NCI-H446 treated with DMSO at 0.1 percent for 48 hours (cell line): ENCODE measurements at regions not wholly inside any gene's neighbourhood (a gene's known extent, or its start where the extent isn't known, plus 50 kb on each side); places are given as distances from the start of the nearest gene placed in this dataset.

Source experiments
- DNase-seq: peaks from one replicate; lab custom pipeline; 2025; lab: John Stamatoyannopoulos, UW

DNA sequence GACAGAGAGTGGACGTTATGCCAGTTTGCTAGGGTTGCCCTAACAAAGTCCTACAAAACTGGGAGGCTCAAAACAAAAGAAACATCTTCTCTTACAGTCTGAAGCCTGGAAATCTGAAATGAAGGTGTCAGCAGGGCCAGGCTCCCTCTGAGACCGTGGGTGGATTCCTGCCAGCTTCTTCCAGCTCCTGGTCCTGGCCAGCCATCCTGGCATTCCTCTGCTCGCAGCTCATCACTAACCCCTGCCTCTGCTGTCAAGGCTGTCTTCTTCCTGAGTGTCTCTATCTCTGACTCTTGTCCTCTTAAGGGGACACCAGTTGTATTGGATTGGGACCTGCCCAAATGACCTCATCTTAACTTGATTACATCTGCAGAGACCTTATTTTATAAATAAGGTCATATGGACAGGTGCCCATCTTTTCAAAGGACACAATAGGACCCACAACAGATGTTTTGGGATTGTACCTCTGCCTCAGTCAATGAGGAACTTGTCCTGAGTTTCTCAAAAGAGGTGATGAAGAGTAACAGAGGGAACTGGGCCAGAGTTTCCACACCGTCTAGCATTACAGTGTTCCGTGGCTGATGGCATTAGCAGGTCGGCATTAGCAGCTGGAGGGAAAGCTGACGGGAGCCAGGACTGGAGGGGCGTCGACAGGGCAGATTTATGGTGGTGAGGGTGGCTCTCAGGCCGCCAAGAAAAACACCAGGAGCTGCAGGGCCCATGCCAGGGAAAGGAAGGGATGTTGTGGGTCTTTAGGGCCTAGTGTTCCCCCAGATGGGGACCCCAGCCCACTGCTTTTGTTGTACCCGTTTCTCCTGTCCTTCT lies 157.3 kb downstream of the TBXT start:
- no peak for DNase-seq

DNA sequence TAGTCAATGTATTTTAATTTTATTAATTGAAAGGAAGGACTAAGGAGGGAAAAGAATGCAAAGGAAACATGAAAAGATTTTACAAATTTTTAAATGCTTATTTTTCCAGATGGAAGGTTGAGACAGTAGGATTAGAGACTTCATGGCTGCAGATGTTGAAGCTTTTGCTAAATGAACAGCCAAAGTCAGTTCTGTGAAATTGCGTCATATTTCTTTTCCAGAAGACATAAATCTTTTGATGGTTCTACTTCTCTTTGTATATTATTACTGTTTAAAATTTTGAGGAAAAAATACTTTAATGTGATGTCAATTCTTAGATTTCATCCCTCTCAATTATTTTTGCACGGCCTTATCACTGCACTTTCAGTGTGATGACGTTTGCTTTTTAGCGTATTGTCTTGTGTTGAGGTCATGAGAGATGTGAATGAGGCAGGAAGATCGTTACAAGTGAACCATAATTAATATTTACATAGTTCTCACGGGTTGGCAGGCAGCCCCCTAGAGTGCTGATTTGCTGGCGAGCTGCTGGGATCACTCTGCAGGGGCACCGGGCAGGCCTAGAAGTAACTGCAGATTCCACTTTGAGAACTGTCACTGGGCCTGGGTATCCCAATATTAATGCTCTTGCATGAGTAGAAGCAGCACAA lies 158.1 kb downstream of the TBXT start:
- no peak for DNase-seq

DNA sequence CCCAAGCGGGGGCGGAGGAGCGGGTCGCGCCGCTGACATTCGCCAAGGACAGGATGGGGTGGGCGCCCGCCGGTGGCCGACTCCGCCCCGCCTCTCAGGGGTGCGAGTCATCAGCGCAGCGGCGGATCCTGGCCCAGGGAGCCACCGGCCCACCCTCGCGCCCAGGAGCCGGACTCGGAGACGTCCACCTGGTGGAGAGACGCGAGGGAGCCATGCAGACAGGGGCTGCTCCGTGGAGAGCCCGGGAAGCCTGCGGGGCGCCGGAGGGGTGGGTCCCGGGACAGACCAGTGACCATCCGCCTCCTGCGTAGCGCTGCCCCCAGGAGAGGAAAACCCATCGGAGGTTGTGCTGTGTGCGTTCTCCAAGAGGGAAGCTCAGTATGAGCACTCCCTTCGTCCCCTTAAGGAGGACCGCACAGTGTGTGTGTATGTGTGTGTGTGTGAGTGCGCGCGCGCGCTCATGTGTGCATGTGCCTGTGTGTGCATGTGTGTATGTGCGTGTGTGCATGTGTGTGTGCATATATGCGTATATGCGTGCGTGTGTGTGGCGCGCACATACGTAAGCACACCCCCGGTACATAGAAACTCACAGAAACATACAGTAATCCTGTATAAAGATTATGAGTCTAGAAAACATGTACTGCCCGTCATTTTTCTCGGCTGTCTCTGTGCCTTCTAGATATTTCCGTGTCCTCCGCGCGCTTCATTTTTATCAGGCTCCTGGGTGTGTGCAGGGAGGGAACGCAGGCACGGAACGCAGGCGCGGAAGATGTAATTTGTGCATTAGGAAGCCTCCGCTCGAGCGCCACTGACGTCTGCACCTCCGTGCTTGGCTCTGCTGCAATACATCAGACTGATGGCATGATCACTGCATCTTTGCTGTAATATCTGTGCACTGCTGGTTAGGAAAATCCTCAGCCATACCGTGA lies 158.9 kb downstream of the TBXT start:
- no peak for DNase-seq

DNA sequence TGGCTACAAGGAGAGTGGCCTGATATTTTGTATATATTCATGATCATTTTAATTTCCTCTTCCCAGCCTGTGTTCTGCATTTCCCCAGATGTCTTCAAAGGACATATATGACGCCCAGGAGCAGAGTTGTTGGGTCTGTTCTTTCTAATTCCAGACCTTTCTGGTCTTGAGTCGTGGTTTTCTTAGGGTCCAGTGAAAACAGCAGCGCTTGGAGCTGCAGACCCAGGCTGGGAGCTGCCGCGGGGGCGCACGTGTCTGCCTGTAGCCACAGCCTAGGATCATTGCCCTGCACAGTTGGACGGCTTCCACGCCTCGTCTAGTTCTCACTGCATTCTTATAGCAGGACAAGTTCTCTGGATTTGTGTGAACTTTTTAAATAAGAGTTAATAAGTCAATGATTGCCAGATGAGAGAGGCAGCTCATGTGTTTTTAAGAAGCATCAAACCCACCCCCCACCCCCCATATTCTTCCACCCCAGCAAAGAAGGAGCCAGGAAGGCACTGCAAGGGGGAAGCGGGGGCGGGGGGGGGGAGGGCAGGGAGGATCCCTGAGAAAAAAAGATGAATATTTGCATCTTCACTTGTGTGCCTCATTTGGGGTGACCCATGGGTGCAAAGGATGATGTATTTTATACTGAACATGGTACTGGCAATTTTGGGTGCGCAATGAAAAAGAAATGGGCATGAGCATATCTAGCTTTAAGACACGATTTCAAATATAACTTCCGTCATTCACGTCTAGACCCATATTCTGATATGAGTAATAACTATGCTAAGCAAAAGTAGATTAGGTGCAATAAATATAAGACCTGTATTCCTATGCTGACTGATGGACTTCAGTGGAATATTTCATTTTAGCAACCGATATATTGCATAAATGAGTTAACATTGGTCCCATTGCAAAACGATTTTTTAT lies 160.0 kb downstream of the TBXT start:
- DNase-seq = no peak

DNA sequence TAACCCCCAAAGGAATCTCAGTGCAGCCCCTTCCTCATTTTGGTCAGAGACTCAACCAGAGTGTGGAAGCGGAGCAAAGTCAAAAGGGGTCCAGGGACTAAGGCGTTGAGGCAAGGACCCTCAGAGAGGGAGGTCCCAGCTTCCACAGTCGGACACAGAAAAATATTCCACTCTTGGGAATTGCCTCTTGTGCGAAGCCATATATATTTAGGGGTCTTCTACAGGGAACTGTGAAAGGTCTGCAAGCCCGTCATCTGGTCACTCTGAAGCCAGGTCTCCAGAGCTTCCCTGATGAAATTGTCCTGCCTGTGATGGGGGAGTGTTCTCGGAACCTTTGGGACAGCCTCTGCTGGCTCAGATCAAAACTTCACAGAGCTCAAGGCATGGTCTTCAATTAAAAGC lies 160.8 kb downstream of the TBXT start:
- DNase-seq = no peak

DNA sequence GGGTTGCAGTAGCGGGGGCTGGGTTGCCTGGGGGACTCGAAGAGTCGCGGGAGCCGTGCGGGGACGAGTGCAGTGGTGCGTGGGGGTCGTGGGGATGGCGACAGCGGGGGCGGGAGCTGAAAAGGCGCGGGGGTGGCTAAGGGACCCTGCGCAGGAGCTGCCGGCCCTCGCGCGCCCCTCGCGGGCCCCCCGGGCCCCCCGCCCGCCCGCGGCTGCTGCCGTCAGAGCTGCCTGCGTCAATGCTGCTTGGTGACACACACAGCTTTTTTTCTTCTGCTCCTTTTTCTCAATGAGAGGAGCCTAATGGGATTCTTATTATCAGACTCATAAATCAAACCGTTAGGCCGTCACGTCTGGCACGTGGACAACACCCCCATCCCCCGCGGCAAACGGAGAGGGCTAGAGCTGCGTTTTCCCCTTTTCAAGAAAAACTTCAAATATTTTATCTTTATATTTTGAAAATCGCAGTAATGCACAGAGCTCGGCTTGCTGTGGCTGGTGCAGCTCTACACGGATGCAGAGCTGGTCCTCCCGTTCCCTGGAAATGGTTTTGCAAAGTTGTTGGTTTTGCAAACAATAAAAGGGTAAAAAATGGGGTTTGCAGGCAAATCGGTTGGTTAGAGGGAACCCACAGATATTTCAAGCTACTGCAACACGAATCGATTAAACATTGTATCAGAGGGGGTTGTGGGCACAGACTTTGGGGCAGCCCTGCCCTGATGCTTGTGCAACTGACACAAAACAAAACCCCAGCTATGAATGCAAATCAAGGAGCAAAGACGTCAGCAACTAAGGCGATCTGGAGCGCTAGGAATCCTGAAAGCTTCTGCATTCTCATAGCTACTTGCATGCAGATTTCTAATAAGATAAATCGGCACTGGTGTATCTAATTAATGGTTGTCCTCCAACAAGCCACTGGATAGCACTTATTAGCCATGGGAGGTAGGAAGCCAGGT lies 161.4 kb downstream of the TBXT start:
- no peak for DNase-seq

DNA sequence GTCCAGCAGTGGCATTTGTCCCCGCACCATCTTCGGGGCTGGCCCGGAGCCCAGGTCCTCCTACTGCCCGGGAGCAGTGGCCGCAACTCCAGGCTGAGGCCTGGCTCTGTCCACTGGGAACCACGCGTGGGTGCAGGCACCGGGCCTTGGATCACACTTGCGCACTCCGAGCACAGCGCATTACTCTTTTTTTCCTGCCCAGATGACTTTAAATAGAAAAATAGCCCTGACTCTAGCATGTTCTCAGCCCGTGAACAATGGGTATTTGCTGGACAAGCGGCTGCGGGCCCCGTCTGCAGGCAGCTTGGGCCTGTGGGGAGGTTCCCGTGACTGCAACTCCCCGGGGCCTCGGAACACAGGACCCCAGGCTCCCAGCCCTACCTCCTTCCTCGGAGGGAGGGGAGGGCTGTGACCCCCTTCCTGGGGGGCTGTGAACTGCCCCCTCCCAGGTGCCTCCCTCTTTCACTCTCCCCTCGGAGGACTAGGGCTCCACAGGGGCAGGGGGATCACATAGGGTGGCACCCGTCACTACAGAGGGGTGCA lies 162.2 kb downstream of the TBXT start:
- no peak for DNase-seq

DNA sequence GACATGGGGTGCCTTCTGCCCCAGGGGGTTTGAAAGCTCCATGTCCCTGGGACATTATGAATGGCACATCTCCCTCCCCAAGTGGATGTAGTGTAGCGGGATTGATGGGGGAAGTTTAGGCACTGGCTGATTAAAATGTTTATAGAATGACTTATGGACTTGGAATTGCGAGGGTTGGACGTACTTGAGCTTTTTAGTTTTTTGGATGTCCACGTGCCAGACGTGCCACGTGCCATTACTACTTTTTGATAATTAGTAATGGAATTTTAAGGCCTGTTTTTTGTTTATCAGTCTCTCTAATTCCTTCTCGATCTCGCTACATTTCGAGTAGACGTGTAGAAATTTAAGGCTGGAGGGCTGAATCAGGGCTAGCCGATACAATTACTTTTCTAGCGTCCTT lies 162.8 kb downstream of the TBXT start:
- no peak for DNase-seq

DNA sequence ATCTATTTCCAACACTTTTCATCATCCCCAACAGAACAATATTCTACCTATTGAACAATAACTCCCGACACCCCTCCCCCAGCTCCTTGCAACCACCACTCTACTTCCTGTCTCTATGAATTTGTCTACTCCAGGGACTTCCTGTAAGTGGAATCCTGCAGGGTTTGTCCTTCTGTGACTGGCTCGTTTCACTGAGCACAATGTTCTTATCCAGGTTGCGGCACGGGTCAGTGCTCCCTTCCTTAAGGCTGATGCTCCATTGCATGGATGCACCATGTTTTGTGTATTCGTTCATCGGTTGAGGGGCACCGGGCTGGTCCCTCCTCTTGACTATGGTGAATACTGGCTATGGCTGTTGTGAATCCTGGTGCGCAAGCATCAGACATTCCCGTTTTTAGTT lies 163.2 kb downstream of the TBXT start:
- no peak for DNase-seq

DNA sequence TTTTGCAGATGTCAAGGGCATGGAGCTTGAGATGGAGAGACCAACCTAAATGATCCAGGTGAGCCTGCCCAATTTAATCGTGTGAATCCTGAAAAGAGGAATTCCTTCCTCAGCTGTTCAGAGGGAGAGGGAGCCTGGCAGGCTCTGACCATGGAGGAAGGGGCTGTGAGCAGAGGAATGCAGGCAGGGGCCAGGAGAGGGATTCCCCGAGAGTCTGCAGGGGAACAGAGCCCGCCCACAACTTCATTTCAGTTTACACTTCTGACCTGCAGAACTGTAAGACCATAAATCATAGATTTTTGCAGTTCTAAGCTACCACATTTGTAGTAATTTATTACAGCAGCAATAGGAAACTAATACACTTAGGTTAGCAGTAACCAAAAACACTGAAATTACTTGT lies 164.1 kb downstream of the TBXT start:
- no peak for DNase-seq

DNA sequence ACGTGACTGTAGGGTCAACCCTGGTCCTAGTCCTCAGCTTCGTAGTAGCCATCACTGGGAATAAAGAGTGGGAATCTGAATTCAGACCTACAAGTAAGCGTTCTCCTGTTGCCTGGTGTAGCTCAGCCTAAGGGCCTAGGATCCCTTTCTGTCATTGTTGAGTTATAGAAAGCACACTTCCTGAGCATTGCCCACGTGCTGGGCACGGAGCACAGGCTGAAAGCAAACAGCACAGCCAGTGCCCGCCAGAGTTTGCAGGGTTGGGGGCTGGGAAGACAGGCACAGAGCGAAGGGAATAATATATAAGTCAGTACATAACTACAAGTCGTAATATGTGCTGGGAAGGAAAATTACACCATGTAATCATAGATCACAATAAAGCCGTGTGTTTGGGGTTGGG lies 166.3 kb downstream of the TBXT start:
- DNase-seq = no peak

DNA sequence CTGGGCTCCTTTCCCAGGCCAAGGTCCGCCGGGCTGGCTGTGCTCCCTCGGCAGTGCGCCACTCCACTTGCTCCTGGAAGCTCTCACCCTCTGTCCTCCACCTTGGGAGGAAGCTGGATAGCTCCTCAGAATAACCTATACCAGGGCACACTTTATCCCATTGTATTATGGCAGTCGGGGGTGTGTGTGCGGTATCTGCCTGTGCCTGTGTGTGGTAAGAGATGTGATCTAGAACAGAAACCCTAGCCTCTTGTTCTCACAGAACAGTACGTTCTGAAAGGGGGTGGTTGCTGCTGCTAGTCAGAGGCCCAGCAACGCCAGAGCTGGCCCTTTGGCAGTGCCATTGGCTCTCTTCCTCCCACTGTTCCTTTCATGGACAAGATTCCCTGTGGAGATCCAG lies 168.4 kb downstream of the TBXT start:
- DNase-seq = no peak

DNA sequence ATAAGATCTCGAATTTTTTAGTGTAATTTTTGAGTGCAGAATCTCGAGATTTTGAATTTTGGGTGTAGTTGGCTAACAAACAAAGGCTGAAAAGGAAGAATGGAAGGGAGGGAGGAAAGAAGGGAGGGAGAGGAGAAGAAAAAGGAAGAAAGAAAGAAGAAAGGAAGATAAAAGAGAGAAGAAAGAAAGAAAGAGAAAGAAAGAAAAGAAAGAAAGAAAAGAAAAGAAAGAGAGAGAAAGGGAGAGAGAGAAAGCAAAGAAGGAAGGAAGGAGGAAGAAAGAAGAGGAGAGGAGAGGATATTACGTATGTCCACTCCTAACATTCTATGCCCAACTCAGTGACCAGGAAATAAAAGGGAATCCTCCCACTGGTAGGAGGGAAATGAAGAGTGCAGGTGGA lies 169.6 kb downstream of the TBXT start:
- no peak for DNase-seq

DNA sequence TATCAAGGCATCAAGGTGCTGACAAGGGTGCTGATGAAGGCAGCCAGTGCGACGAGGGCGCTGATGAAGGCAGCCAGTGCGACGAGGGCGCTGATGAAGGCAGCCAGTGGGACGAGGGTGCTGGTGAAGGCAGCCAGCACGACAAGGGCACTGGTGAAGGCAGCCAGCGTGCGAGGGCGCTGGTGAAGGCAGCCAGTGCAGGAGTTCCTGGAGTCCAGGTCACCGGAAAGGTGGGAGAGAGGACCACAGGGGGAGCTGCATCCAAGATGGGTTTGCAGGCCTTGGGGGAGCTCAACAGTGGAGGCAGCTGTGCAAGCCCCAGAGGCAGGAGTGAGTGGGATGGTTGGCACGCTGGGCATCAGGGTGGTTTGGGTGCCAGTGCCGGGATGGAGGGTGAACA lies 176.3 kb downstream of the TBXT start:
- no peak for DNase-seq

DNA sequence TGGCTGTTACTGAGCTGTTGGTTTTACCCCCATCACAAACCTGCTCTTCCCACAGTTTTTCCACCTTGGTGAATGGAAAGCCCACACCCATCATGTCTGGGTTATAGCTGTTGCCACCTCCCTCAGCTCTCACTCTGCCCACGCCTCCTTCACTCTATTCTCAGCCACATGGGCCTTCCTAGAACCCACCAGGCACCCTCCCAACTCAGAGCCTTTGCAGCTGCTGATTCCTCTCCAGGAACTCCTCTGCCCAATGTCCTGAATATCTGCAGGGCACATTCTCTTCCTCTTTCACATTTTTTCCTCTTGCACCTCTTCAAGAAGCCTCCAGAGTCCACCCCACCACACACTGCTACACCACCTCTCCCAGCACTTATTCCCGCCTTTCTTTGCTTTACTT lies 177.4 kb downstream of the TBXT start:
- DNase-seq = no peak

DNA sequence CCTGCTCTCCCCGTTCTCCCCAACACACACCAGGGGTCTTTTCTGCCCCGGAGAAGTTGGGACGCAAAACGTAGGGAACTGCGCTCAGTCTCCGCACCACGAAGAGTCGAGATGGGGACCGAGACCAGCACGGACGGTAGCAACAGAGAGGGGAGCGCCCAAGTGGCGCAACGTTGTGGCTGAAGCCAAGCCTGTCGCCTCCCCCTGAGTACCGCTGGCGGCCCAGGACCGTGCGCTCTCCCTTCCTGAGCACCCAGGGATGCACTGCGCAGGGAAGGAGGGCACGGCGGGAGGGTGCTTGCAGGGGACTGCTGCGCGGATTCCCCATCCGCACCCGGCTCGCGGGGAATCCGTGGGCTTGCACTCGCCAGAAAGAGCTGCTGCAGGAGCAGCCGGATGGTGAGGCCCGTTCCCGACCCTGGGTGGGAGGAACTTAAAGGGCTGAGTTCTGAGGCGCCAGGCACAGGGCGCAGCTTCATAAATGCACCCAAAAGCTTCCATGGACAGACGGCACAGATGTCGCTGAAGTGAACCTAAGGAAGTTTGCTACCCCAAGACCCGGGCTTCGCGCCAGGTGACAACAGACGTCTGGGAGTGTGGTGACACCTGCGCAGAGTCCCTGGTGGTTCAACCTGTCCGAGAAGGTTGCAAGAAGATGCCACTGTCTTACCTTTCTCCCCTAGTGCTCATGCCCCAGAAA lies 178.7 kb downstream of the TBXT start:
- DNase-seq = no peak

DNA sequence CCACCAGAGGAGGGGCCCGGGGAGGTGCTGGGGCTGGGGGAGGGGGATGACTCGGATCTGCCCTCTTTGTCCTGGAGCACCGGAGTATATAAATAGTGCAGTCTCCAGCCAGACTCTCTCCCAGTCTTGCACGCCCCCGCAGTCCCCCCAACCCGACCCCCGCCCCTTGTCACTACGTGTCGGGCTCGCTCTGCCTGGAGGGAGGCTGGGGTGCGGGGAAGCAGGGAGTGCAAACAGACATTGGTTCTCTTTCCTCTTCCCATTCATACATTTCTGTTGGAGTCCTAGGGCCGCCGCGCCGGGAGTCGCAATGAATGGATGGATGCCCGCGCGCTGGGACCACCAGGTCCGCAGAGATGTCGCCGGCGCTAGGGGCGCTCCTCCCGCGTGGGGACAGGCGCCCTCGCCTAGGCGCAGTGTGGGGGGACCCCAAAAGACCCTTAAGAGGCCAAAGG lies 179.3 kb downstream of the TBXT start:
- no peak for DNase-seq

DNA sequence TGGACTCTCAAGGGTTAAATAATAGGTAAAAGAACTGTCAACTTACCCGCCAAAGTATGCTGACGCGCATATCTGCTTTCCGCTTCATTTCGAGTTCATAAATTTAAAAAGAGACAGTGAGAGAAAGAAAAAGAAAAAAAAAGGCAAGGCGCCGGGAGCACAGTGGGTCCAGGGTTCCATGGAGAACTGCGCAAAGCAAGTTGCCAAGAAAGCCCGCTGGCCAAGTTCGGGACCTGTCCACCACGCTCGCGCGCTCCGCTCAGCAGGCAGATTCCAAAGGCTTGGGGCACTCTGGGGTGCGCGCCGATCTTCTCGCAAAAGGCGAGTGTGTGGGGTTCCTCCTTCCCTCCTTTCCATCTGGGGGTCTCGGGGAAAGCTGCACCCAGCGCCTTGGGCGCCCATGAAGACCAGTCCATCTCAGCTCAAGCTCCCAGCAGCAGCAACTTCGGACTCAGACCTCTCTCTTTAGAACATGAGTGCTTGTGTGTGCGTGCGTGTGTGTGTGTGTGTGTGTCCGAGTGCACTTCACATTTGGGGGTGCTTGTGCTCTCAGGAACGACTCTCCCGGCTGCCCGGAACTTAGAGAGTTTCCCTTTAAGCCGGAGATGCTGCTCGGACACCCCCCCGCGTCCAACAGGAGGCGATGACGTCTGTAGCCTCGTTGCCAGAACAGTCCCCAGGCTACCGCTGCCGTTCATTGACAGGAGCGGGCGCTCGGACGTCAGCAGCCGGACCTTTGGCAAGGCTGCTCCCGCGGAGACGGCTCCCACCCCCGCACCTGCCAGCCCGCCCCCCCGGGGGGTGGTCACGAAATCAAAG lies 180.0 kb downstream of the TBXT start:
- DNase-seq = no peak
